PC-9 (cell line): ENCODE measurements at regions not wholly inside any gene's neighbourhood (a gene's known extent, or its start where the extent isn't known, plus 50 kb on each side); places are given as distances from the start of the nearest gene placed in this dataset.

Experiments
- BruUV-seq: library from RNA; stranded (reverse); fragments of 400-500 nt; replicated peaks from 2 replicates; lab custom pipeline; 2021; lab: Mats Ljungman, UMichigan
- CTCF ChIA-PET: fragments of 300-600 bp; sonication (Branson Sonifier 250); formaldehyde crosslinking; loops from one replicate; lab custom pipeline; 2022; ENCODE audit warnings: antibody characterized with exemption; lab: Charles Lee
- POLR2A ChIA-PET: fragments of 300-600 bp; sonication (Branson Sonifier 250); formaldehyde crosslinking; loops from one replicate; lab custom pipeline; 2022; ENCODE audit warnings: antibody characterized with exemption; ENCODE audit not compliant: unreplicated experiment; lab: Charles Lee
- DNase-seq, 2 experiments: peaks; one replicate each; pipeline versions ENCODE4 v3.0.0 to v3.0.0-alpha.2; 2015 to 2022; ENCODE audit warnings: mixed read lengths in 1 of 2
- H2AFZ ChIP-seq: fragments of 200-600 bp; sonication (generic); 2 replicates; pipeline ENCODE4 v1.8.1; 2017; ENCODE audit warnings: antibody characterized with exemption
- H3F3A ChIP-seq: fragments of 200-600 bp; sonication (generic); 2 replicates; pipeline ENCODE4 v1.8.1; 2017; ENCODE audit warnings: antibody characterized with exemption, mild to moderate bottlenecking, low read depth; ENCODE audit not compliant: insufficient read depth
- H3K27ac ChIP-seq: fragments of 200-600 bp; sonication (generic); 2 replicates; pipeline ENCODE4 v1.6.1; 2016; ENCODE audit warnings: mixed run types
- H3K27me3 ChIP-seq: fragments of 200-600 bp; sonication (generic); 2 replicates; pipeline ENCODE4 v1.6.1; 2016; ENCODE audit warnings: low read depth, mixed run types; ENCODE audit not compliant: insufficient read depth
- H3K36me3 ChIP-seq: fragments of 200-600 bp; sonication (generic); 2 replicates; pipeline ENCODE4 v1.6.1; 2016; ENCODE audit warnings: low read depth, mixed run types
- H3K4me1 ChIP-seq: fragments of 200-600 bp; sonication (generic); replicated peaks from 2 replicates; pipeline ENCODE4 v1.6.1; 2016; ENCODE audit warnings: mixed run types; ENCODE audit not compliant: insufficient read depth
- H3K4me2 ChIP-seq: fragments of 200-600 bp; sonication (generic); 2 replicates; pipeline ENCODE4 v1.6.1; 2017; ENCODE audit warnings: mixed run types
- H3K4me3 ChIP-seq: fragments of 200-600 bp; sonication (generic); 2 replicates; pipeline ENCODE4 v1.6.1; 2016; ENCODE audit warnings: mixed run types
- H3K79me2 ChIP-seq: fragments of 200-600 bp; sonication (generic); 2 replicates; pipeline ENCODE4 v1.6.1; 2017; ENCODE audit warnings: low read depth, mixed run types
- H3K9me2 ChIP-seq: fragments of 200-600 bp; sonication (generic); 2 replicates; pipeline ENCODE4 v1.8.1; 2017; ENCODE audit warnings: mild to moderate bottlenecking; ENCODE audit not compliant: insufficient read depth
- H3K9me3 ChIP-seq: fragments of 200-600 bp; sonication (generic); 2 replicates; pipeline ENCODE4 v1.8.1; 2016; ENCODE audit warnings: low read depth; ENCODE audit not compliant: insufficient read depth
- H4K20me1 ChIP-seq: fragments of 200-600 bp; sonication (generic); 2 replicates; pipeline ENCODE4 v1.8.1; 2017; ENCODE audit not compliant: insufficient read depth
- EZH2 ChIP-seq: fragments of 200-600 bp; sonication (generic); IDR thresholded peaks from 2 replicates; pipeline ENCODE4 v1.8.0; 2017; ENCODE audit warnings: antibody characterized with exemption, low read depth
- intact Hi-C: fragments of 100-400 bp; cut with micrococcal nuclease; formaldehyde crosslinking; loops from one replicate; pipeline ENCODE4 v1.10.0; 2022; ENCODE audit not compliant: unreplicated experiment
- TF ChIP-seq, protein P1 (sequence below): fragments of 200-600 bp; sonication (generic); conservative IDR thresholded peaks from 2 replicates; pipeline ENCODE4 v1.6.1; 2017; ENCODE audit warnings: mixed run types, antibody characterized with exemption, mild to moderate bottlenecking, moderate library complexity

DNA sequence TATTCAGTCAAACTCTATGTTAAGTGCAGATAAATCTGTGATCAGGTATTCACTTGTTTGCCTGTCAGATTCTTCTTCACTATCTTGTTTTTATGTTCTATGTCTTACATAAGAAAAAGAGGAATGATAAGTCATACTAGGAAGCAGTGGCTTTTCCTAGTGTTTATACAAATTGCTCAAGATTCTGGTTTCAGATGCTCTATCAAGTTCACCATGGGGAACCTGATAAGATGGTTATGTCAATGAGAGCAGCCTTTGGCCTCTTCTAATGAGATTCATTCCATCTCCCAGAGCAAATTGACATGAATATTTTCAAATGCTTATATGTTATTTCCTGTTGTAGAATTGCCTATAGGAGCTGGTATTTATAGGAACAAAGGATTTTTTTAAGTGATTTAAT is 218.8 kb upstream of the TMPRSS15 start:
- H3K36me3 ChIP-seq: no peaks in the 10 kb centered on the region
- no peaks in the 10 kb centered on the region for H3K79me2 ChIP-seq
- no peaks in the 10 kb centered on the region for H3K9me3 ChIP-seq
- no peak overlapping the region for H3K4me3 ChIP-seq
- H4K20me1 ChIP-seq: no peaks in the 10 kb centered on the region
- ChIA-PET CTCF (no interaction called here), POLR2A (no interaction called here)
- H2AFZ ChIP-seq: no peak overlapping the region
- intact Hi-C loops: no loop called here
- no peaks in the 10 kb centered on the region for H3F3A ChIP-seq
- DNase-seq: no peak
- H3K27ac ChIP-seq: no peak overlapping the region
- H3K4me2 ChIP-seq: no peak overlapping the region
- TF ChIP-seq, protein P1, sequence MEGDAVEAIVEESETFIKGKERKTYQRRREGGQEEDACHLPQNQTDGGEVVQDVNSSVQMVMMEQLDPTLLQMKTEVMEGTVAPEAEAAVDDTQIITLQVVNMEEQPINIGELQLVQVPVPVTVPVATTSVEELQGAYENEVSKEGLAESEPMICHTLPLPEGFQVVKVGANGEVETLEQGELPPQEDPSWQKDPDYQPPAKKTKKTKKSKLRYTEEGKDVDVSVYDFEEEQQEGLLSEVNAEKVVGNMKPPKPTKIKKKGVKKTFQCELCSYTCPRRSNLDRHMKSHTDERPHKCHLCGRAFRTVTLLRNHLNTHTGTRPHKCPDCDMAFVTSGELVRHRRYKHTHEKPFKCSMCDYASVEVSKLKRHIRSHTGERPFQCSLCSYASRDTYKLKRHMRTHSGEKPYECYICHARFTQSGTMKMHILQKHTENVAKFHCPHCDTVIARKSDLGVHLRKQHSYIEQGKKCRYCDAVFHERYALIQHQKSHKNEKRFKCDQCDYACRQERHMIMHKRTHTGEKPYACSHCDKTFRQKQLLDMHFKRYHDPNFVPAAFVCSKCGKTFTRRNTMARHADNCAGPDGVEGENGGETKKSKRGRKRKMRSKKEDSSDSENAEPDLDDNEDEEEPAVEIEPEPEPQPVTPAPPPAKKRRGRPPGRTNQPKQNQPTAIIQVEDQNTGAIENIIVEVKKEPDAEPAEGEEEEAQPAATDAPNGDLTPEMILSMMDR: no peak
- no peak for TF ChIP-seq EZH2
- no peaks in the 10 kb centered on the region for H3K27me3 ChIP-seq
- no peaks in the 10 kb centered on the region for H3K9me2 ChIP-seq
- H3K4me1 ChIP-seq: no peaks in the 10 kb centered on the region
- BruUV-seq: no TSS peak

DNA sequence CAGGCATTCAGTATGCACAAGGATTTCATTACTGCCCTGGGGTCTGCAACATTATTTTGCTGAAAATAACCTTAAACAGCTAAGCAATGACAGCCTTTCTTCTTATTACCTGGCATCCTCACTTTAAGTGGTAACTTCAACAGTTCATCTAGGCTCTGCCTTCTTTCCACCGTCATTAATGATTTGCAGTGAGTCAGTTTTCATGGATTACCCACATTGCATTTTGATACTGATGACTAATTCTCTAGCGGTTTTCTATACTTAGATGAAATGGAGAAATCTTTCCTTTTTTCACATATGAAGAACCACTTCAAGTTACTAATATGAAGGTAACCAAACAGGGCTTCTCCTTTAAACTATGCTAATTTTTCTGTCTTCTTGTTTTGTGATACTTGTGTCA is 226.9 kb upstream of the TMPRSS15 start:
- POLR2A ChIA-PET: no interaction called here
- intact Hi-C loops: no loop called here

DNA sequence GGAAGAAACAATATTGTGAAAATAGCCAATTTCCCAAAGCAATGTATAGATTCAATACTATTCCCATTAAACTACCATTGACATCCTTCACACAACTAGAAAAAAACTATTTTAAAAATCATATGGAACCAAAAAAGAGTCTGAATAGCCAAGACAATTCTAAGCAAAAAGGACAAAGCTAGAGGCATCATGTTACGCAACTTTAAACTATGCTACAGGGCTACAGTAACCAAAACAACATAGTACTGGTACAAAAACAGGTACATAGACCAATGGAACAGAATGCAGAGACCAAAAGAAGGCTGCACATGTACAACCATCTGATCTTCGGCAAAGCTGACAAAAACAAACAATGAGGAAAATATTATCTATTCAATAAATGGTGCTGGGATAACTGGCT is 233.3 kb upstream of the TMPRSS15 start:
- intact Hi-C loops: no loop called here

More for the DNA sequence above, 226.9 kb upstream of the TMPRSS15 start:
- H3K79me2 ChIP-seq: no peaks in the 10 kb centered on the region
- H3K27me3 ChIP-seq: no peaks in the 10 kb centered on the region
- no peak overlapping the region for H2AFZ ChIP-seq
- no peak overlapping the region for H3K27ac ChIP-seq
- peaks cover 4% of the 10 kb centered on the region; the same call in 1 of the 2 replicates for H4K20me1 ChIP-seq
- BruUV-seq: no TSS peak
- H3K4me3 ChIP-seq: no peak overlapping the region
- no peaks in the 10 kb centered on the region for H3K36me3 ChIP-seq
- H3K9me3 ChIP-seq: no peaks in the 10 kb centered on the region
- H3F3A ChIP-seq: no peaks in the 10 kb centered on the region
- no peak overlapping the region for H3K4me2 ChIP-seq
- CTCF ChIA-PET: no interaction called here
- no peaks in the 10 kb centered on the region for H3K4me1 ChIP-seq
- no peaks in the 10 kb centered on the region; the same call in 1 of the 2 replicates for H3K9me2 ChIP-seq
- TF ChIP-seq, protein P1: no peak
- TF ChIP-seq EZH2: no peak
- no peak for DNase-seq

More for the DNA sequence above, 233.3 kb upstream of the TMPRSS15 start:
- no peak for DNase-seq
- Histone ChIP-seq H3F3A (no peaks in the 10 kb centered on the region), H3K79me2 (no peaks in the 10 kb centered on the region), H4K20me1 (no peaks in the 10 kb centered on the region), H3K9me2 (no peaks in the 10 kb centered on the region), H2AFZ (no peak overlapping the region), H3K9me3 (no peaks in the 10 kb centered on the region), H3K4me2 (no peak overlapping the region), H3K27ac (no peak overlapping the region), H3K4me3 (no peak overlapping the region), H3K36me3 (no peaks in the 10 kb centered on the region), H3K27me3 (no peaks in the 10 kb centered on the region), H3K4me1 (no peaks in the 10 kb centered on the region)
- ChIA-PET CTCF (no interaction called here), POLR2A (interaction anchor here (0.7 kb wide), 1 partner anchor 1014 kb away, joined by 4 read pairs; no protein-coding TSS in a partner anchor)
- no TSS peak for BruUV-seq
- TF ChIP-seq, protein P1: no peak
- no peak for TF ChIP-seq EZH2
